Body of pancreas (tissue), 4 donors: ENCODE measurements at regions not wholly inside any gene's neighbourhood (a gene's known extent, or its start where the extent isn't known, plus 50 kb on each side); places are given as distances from the start of the nearest gene placed in this dataset.

Experiments used
- CTCF ChIP-seq, 7 experiments: fragments of 450-650 bp in 4 of 7; fragments of 200-600 bp in 3 of 7; sonication (generic) in 3 of 7; IDR thresholded peaks; one replicate each; pipeline ENCODE4 v1.5.1; 2016 to 2019; ENCODE audit warnings: antibody characterized with exemption in 7 of 7
- POLR2A ChIP-seq, 3 donors: fragments of 450-650 bp; IDR thresholded peaks; one replicate each; pipeline ENCODE4 v1.6.1; 2016; ENCODE audit warnings: antibody characterized with exemption in 3 of 3, mild to moderate bottlenecking in 2 of 3

DNA sequence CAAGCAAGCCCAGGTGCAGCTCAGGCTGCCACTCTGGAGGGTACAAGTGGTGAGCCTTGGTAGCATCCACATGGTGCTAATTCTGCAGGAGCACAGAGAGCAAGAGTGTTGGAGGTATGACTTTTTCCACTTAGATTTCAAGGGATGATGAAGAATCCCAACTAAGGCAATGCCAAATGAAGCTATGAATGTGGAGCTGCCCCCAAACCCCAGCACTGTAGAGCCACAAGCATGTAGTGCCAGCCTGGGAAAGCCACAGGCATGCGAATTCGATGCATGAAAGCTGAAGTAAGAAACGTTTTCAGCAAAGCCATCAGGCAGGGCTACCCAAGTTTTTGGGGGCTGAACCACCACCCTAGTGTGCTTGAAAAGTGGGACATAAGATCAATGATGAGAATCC is 251.1 kb downstream of the HAO1 start:
- TF ChIP-seq CTCF (IDR thresholded peaks at IDR 0.05) (no peak), POLR2A (IDR thresholded peaks at IDR 0.05) (no peak)
